GM12872 (cell line): ENCODE measurements at regions not wholly inside any gene's neighbourhood (a gene's known extent, or its start where the extent isn't known, plus 50 kb on each side); places are given as distances from the start of the nearest gene placed in this dataset.

ENCODE experiments used
- CTCF ChIP-seq: IDR thresholded peaks from 3 replicates; pipeline ENCODE4 v1.5.1; 2011; ENCODE audit warnings: low read depth, mild to moderate bottlenecking, low read length, moderate library complexity; ENCODE audit not compliant: insufficient read depth

GRCh38 chr14:56400109-56400825 is 179.3 kb upstream of the TMEM260 start:
- TF ChIP-seq CTCF: no peak

GRCh38 chr14:56412468-56413434 is 166.8 kb upstream of the TMEM260 start:
- TF ChIP-seq CTCF: no peak

- TF ChIP-seq CTCF: no peak
These were observed 165.9 kb upstream of the TMEM260 start for GRCh38 chr14:56413721-56414120.

- TF ChIP-seq CTCF: no peak
These were observed 165.4 kb upstream of the TMEM260 start for GRCh38 chr14:56414236-56414635.

- TF ChIP-seq CTCF: no peak
These were observed 163.4 kb upstream of the TMEM260 start for GRCh38 chr14:56416213-56416612.

- no peak for TF ChIP-seq CTCF
These were observed 162.4 kb upstream of the TMEM260 start for GRCh38 chr14:56417173-56417572.

GRCh38 chr14:56419750-56420149 is 159.8 kb upstream of the TMEM260 start:
- TF ChIP-seq CTCF: no peak
